AG08395 (cell line): ENCODE measurements at regions not wholly inside any gene's neighbourhood (a gene's known extent, or its start where the extent isn't known, plus 50 kb on each side); places are given as distances from the start of the nearest gene placed in this dataset.
A peak's percentile ranks its signal among the peaks of the same experiment; 100 is the strongest.
"Not testable (repeated sequence)": the region's sequence is repeated elsewhere in the genome, so short reads cannot be mapped to it uniquely, and the experiment has no call there.

Source experiments
- DNase-seq: peaks from one replicate; pipeline ENCODE4 v3.0.0; 2012; ENCODE audit warnings: mixed read lengths, low spot score

DNA sequence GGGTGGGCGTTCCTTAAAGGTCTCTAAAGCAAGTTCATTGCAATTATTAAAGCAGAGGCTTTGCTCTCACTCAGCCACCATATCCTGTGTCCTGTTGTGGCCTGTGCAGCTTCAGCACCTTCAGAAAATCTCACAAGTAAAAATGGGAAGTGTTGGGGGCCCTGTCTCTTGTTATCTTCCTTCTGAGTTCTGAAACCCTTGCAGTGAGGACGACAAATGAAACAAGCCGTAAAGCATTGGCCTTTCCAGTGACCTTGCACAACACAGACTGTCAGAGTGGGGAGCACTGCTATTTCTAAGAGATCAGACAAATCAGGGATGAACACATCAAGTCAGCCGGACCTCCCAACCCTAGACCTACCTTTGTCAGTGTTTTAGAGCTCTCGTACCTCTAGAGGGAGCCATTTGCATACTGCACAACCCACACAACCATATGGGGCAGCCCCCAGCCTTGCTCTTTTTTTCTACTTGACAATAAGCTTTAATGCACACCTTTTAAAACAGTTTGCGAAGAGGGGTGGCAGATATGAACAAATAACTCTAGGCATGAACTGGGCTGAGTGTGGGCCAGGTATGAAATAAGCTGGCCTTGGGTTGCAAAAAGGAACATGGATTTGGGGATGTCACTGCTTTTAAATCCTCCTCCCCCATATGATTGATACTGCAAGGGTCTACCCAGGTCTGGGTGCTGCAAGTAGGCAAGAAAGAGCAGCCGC, 89.8 kb downstream of the KATNIP start:
- peak; percentile 59 for DNase-seq

DNA sequence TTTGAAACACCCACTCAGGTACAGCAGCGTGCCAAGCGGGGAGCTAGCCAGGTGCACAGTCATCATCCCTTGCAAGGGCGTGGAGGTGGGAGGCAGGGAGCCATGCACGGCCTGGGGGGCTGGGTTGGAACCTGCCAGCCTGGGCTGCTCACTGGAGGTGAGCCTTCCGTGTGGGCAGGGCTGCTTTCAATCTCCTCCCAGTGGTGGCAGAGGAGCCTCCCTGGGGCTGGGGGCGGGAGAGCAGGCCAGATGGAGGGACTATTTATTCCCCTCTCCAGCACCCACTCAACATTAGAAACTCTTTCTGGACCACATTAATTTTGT, 90.3 kb downstream of the KATNIP start:
- DNase-seq: no peak

DNA sequence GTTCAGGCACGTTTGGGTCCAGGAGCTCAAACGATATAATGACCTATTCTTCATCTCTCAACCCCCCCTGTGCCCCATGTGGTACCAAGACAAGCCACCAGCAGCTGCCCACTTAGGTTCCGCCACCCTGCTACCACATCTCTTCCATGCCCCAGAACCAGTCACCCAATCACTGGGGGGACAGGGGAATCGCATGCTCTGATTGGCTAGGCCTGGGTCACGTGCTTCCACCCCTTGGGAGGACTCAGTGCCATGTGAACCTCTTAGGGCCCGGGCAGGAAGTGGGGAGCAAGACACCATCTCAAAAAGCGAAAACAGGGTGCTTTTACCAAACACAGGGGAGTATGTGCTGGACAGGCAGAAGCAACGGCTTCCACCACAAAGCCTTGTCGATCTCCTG, 91.3 kb downstream of the KATNIP start:
- no peak for DNase-seq

- DNase-seq: not testable (repeated sequence)
Measured at GRCh38 chr16:27641734-27642415, 91.9 kb downstream of the KATNIP start.

DNA sequence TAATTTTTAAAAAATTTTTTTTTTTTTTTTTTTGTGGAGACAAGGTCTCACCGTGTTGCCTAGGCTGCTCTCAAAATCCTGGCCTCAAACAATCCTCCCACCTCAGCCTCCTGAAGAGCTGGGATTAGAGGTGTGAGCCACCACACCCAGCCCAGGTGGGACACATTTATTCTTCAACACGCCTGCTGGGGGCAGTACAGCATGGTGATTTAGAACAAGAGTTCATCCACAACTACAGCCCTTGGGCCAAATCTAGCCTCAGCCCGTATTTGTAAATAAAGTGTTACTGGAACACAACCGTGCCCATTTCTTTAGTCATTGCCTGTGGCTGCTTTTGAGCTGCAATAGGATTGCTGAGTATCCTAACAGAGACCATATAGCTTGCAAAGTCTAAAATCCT, 92.8 kb downstream of the KATNIP start:
- no peak for DNase-seq

- DNase-seq: no peak
Measured at GRCh38 chr16:27644165-27644564, 94.2 kb downstream of the KATNIP start.

GRCh38 chr16:27645396-27645795, 95.5 kb downstream of the KATNIP start:
- no peak for DNase-seq

GRCh38 chr16:27646806-27647205, 96.9 kb downstream of the KATNIP start:
- no peak for DNase-seq

GRCh38 chr16:27649021-27649420, 99.1 kb downstream of the KATNIP start:
- no peak for DNase-seq

- DNase-seq: no peak
Measured at GRCh38 chr16:27650073-27650701, 100.2 kb downstream of the KATNIP start.

DNA sequence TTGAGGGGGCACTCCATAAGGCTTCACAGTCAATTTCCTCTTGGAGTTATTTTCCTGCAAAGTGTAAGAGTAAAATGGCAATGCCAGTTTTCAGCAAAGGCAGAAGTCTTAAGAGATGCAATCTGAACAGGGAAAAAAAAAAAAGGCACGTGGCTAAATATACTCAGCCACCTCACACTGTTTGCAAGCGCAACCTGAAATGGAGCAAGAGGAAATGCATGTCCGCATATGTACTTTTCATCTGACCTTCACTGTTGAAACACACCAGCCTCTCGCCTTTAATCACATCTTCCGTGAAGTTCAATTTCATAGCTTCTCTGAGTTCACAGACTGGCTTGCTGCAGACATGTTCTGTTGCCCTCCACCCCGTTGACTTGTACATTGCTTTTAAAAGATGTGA, 101.4 kb downstream of the KATNIP start:
- no peak for DNase-seq

GRCh38 chr16:27657811-27658210, 107.9 kb downstream of the KATNIP start:
- DNase-seq: no peak

GRCh38 chr16:27660507-27660906, 110.6 kb downstream of the KATNIP start:
- DNase-seq: no peak

GRCh38 chr16:27663235-27663634, 113.3 kb downstream of the KATNIP start:
- DNase-seq: not testable (repeated sequence)

GRCh38 chr16:27665881-27666280, 115.9 kb downstream of the KATNIP start:
- DNase-seq: no peak

DNA sequence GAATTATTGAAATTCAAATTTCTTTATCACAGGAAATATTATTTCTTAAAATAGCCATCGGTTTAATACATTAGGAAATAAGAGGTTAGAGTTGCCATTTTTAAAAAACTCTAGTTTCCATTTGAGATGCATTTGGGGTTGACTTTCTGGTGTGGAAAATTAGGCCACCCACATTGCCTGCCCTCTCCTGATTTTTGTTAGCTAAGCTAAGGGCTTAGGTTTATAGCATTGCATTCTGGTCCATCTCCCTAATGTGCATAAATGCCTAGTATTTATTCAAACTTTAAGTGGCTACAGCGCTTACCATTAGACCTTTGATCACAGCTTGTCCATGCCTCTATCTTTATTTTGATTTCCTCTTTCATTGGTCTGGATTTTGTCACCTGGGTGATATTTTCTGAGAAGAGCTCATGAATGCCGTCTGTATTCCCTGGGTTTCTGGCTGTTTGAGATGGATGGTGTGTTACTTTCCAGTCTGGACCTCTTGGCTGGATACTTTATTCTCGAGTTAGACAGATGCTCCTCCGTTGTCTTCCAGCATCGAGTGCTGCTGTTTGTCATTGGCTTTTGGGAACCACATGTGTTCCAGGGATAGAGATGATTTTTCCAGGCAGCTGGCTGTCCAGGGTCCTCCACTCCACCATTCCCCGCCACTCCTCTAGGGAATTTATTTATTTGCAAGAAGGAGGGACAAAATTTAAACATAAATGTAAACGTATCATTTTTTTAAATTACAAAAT, 120.3 kb downstream of the KATNIP start:
- DNase-seq: no peak

- no peak for DNase-seq
Measured at GRCh38 chr16:27671410-27671809, 121.5 kb downstream of the KATNIP start.

GRCh38 chr16:27676839-27677238, 126.9 kb downstream of the KATNIP start:
- DNase-seq: peak; percentile 12

DNA sequence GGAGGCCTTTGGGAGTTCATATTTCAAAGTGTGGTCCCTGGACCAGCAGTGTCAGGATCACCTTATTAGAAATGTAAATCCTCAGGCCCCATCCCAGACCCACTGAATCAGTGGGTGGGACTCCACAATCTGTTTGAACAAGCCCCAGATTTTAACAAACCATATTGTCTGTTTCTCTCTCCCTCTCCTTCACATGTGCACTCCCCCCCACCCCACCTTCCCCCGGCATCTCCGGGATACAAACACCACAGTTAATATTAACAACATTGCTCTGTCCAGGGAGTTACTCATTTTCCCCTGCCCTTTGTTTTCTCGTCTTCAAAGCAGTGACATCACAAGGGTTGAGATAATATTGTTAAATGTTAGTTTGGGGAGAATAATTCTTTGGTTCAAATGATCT, 127.3 kb downstream of the KATNIP start:
- no peak for DNase-seq

DNA sequence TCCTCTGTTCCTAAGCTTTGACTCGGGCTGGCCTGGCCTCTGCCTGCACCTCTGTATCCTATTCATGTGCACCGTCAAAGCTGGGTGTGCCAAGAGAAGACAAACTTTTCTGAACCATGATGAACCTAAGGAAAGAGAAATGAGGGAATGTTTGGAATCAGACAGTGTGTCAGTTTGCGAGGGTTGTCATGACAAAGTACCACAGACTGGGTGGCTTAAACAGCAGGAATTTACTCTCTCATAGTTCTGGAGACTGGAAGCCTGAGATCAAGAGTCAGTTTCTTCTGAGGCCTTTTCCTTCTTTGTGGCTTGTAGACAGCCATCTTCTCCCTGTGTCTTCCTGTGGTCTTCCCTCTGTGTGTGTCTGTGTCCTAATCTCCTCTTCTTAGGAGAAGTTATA, 129.0 kb downstream of the KATNIP start:
- no peak for DNase-seq

GRCh38 chr16:27679899-27680298, 130.0 kb downstream of the KATNIP start:
- no peak for DNase-seq

DNA sequence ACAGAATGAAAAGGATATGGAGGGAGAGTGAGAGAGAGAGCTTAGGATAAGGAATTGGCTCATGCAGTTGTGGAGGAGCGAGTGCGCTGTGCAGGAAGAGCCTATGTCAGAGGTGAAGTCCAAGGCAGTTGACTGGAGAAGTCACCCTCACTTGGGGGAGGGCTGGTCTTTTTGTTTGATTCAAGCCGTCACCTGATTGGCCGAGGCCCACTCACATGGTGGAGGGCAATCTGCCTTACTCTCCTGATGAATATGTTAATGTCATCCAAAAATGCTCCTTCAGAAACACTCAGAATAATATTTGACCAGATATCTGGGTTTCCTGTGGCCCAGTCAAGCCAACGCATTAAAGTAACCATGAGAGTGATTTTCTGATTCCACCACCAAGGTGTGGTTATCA, 131.7 kb downstream of the KATNIP start:
- DNase-seq: no peak

DNA sequence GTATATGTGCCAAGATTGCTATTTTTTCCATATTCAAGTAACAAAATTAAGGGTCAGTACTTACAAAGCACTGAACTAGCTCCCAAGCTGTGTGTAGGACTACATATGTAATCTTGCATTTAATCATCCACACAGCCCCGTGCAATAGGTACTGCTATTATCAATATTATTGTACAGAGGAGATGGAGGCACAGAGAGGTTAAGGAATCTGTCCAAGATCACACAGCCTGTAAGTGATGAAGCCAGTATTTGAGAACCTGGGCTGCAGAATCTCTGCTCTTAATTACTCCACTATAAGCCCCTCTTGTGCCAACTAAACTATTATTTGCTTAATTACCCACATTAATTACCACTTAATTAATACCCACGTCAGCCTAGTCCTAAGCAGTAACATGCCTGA, 134.1 kb downstream of the KATNIP start:
- no peak for DNase-seq
